ENCODE measurements at regions not wholly inside any gene's neighbourhood (a gene's known extent, or its start where the extent isn't known, plus 50 kb on each side); places are given as distances from the start of the nearest gene placed in this dataset.

DNA sequence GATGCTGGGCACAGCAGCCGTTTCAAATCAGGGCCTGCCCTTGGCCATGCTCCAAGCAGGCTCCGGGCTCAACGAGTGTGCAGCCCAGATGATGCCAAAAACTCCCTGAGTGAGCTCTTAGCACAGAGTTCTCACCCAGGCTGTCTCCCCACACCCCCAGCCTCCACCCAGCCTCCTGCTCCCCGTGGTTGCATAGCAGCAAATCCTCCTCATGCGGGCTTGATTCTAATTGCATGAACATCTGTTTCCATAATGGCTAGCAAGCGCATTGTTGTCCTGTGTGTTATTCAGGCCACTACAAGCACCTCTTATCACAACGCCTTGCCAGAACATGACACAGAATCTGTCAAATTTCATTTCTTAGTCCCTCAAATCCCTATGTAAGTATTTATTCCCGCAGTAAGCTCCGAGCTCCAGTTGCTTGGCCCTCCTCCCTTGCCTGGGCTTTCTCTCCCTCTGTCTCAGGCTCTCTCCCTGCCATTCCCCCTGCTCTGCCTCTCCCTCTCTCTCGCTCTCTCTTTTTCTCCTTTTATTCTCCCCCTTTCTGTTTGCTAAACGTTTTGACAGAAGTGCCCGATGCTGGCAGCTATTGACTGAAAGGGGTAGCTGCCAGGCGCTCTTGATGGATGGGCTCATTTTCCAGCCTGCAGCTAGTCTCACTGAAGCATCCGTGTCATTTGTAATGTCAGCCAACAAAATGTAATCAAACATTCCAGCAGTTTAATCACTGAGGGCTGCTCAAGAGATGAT is 306.5 kb downstream of the IL20RB start:
- no peak overlapping the region for H3K4me3 ChIP-seq (ENCODE audit: low read depth, low read length)
- DNase-seq (ENCODE audit: low read depth), result no peak
- TF ChIP-seq MYC (IDR thresholded peaks at IDR 0.05; ENCODE audit: low read depth, low read length) (no peak), POLR2A (IDR thresholded peaks at IDR 0.05; ENCODE audit: extremely low read depth, insufficient read length) (no peak), MAX (IDR thresholded peaks at IDR 0.05; ENCODE audit: low read depth, low read length) (no peak)
- TF ChIP-seq, protein P1, sequence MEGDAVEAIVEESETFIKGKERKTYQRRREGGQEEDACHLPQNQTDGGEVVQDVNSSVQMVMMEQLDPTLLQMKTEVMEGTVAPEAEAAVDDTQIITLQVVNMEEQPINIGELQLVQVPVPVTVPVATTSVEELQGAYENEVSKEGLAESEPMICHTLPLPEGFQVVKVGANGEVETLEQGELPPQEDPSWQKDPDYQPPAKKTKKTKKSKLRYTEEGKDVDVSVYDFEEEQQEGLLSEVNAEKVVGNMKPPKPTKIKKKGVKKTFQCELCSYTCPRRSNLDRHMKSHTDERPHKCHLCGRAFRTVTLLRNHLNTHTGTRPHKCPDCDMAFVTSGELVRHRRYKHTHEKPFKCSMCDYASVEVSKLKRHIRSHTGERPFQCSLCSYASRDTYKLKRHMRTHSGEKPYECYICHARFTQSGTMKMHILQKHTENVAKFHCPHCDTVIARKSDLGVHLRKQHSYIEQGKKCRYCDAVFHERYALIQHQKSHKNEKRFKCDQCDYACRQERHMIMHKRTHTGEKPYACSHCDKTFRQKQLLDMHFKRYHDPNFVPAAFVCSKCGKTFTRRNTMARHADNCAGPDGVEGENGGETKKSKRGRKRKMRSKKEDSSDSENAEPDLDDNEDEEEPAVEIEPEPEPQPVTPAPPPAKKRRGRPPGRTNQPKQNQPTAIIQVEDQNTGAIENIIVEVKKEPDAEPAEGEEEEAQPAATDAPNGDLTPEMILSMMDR (IDR thresholded peaks at IDR 0.05; ENCODE audit: low read depth, low read length), result no peak

DNA sequence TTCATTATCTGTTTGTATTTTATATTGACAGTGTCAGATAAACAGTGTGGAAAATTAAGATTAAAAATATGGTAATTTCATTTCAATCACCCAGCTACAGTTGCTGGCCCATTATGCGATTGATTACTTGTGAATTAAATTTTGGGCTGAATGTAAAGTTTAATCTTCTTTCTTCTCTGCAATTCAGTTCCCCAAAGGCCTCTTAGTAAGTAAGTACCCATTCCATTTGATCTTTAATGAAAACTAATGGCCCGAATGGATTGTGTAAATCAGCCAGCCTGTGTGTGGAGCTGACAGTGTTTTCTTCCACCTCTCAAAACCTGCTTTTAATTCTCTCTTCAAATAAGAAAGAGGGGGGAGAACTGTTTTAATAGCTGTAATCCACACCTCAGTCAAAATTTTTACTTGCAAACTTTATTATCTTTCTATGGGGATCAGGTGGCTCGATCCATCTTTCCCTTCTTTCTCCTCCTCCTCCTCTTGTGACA is 307.1 kb downstream of the IL20RB start:
- no peak for DNase-seq (ENCODE audit: low read depth)
- no peak for TF ChIP-seq MAX (IDR thresholded peaks at IDR 0.05; ENCODE audit: low read depth, low read length)
- TF ChIP-seq, protein P1 (IDR thresholded peaks at IDR 0.05; ENCODE audit: low read depth, low read length), result no peak
- no peak for TF ChIP-seq POLR2A (IDR thresholded peaks at IDR 0.05; ENCODE audit: extremely low read depth, insufficient read length)
- TF ChIP-seq MYC (IDR thresholded peaks at IDR 0.05; ENCODE audit: low read depth, low read length), result no peak
- no peak overlapping the region for H3K4me3 ChIP-seq (ENCODE audit: low read depth, low read length)

GRCh38 chr3:137282871-137283270 is 325.1 kb downstream of the IL20RB start:
- H3K4me3 ChIP-seq (ENCODE audit: low read depth, low read length), result no peak overlapping the region
- TF ChIP-seq POLR2A (IDR thresholded peaks at IDR 0.05; ENCODE audit: extremely low read depth, insufficient read length) (no peak), MYC (IDR thresholded peaks at IDR 0.05; ENCODE audit: low read depth, low read length) (no peak), MAX (IDR thresholded peaks at IDR 0.05; ENCODE audit: low read depth, low read length) (no peak)
- TF ChIP-seq, protein P1 (IDR thresholded peaks at IDR 0.05; ENCODE audit: low read depth, low read length), result no peak
- DNase-seq (ENCODE audit: low read depth), result no peak

GRCh38 chr3:137285924-137286323 is 328.1 kb downstream of the IL20RB start:
- TF ChIP-seq MYC (IDR thresholded peaks at IDR 0.05; ENCODE audit: low read depth, low read length) (no peak), MAX (IDR thresholded peaks at IDR 0.05; ENCODE audit: low read depth, low read length) (no peak), POLR2A (IDR thresholded peaks at IDR 0.05; ENCODE audit: extremely low read depth, insufficient read length) (no peak)
- TF ChIP-seq, protein P1 (IDR thresholded peaks at IDR 0.05; ENCODE audit: low read depth, low read length), result no peak
- DNase-seq (ENCODE audit: low read depth), result no peak
- no peak overlapping the region for H3K4me3 ChIP-seq (ENCODE audit: low read depth, low read length)

- no peak for TF ChIP-seq MYC (IDR thresholded peaks at IDR 0.05; ENCODE audit: low read depth, low read length)
- TF ChIP-seq, protein P1 (IDR thresholded peaks at IDR 0.05; ENCODE audit: low read depth, low read length), result no peak
- TF ChIP-seq POLR2A (IDR thresholded peaks at IDR 0.05; ENCODE audit: extremely low read depth, insufficient read length), result no peak
- TF ChIP-seq MAX (IDR thresholded peaks at IDR 0.05; ENCODE audit: low read depth, low read length), result no peak
- H3K4me3 ChIP-seq (ENCODE audit: low read depth, low read length), result no peak overlapping the region
- no peak for DNase-seq (ENCODE audit: low read depth)
These were observed 335.3 kb downstream of the IL20RB start for GRCh38 chr3:137293086-137293485.
